ENCODE measurements at regions not wholly inside any gene's neighbourhood (a gene's known extent, or its start where the extent isn't known, plus 50 kb on each side); places are given as distances from the start of the nearest gene placed in this dataset.

GRCh38 chr16:64892835-64893785 is 228.8 kb downstream of the CDH11 start:
- peak; percentile 85 for DNase-seq

GRCh38 chr16:64889446-64889845 is 232.4 kb downstream of the CDH11 start:
- DNase-seq, result no peak

GRCh38 chr16:64887651-64888050 is 234.2 kb downstream of the CDH11 start:
- no peak for DNase-seq

- no peak for DNase-seq
Measured at GRCh38 chr16:64882078-64882784, 239.6 kb downstream of the CDH11 start.

GRCh38 chr16:64880994-64881393 is 240.9 kb downstream of the CDH11 start:
- DNase-seq, result no peak

GRCh38 chr16:64880006-64880405 is 241.9 kb downstream of the CDH11 start:
- no peak for DNase-seq

- no peak for DNase-seq
Measured at GRCh38 chr16:64878940-64879339, 242.9 kb downstream of the CDH11 start.

- DNase-seq, result no peak
Measured at GRCh38 chr16:64872101-64872500, 249.8 kb downstream of the CDH11 start.

- no peak for DNase-seq
Measured at GRCh38 chr16:64870859-64871258, 251.0 kb downstream of the CDH11 start.

- DNase-seq, result no peak
Measured at GRCh38 chr16:64869781-64870180, 252.1 kb downstream of the CDH11 start.

- peak; percentile 8 for DNase-seq
Measured at GRCh38 chr16:64866021-64866420, 255.8 kb downstream of the CDH11 start.

- DNase-seq, result peak; percentile 7
Measured at GRCh38 chr16:64865069-64865696, 256.7 kb downstream of the CDH11 start.

GRCh38 chr16:64864232-64864809 is 257.5 kb downstream of the CDH11 start:
- peak; percentile 95 for DNase-seq

- DNase-seq, result peak; percentile 21
Measured at GRCh38 chr16:64858076-64858475, 263.8 kb downstream of the CDH11 start.

GRCh38 chr16:64857411-64857810 is 264.5 kb downstream of the CDH11 start:
- DNase-seq, result no peak

- no peak for DNase-seq
Measured at GRCh38 chr16:64853551-64853950, 268.3 kb downstream of the CDH11 start.

GRCh38 chr16:64846966-64847365 is 274.9 kb downstream of the CDH11 start:
- no peak for DNase-seq

GRCh38 chr16:64845071-64845470 is 276.8 kb downstream of the CDH11 start:
- no peak for DNase-seq

- no peak for DNase-seq
Measured at GRCh38 chr16:64841482-64841881, 280.4 kb downstream of the CDH11 start.

- no peak for DNase-seq
Measured at GRCh38 chr16:64841071-64841470, 280.8 kb downstream of the CDH11 start.

- peak; percentile 27 for DNase-seq
Measured at GRCh38 chr16:64830653-64831052, 291.2 kb downstream of the CDH11 start.

GRCh38 chr16:64829678-64830077 is 292.2 kb downstream of the CDH11 start:
- DNase-seq, result no peak

- peak; percentile 8 for DNase-seq
Measured at GRCh38 chr16:64826374-64826773, 295.5 kb downstream of the CDH11 start.
